ENCODE measurements at regions not wholly inside any gene's neighbourhood (a gene's known extent, or its start where the extent isn't known, plus 50 kb on each side); places are given as distances from the start of the nearest gene placed in this dataset.
A peak's percentile ranks its signal among the peaks of the same experiment; 100 is the strongest.

DNA sequence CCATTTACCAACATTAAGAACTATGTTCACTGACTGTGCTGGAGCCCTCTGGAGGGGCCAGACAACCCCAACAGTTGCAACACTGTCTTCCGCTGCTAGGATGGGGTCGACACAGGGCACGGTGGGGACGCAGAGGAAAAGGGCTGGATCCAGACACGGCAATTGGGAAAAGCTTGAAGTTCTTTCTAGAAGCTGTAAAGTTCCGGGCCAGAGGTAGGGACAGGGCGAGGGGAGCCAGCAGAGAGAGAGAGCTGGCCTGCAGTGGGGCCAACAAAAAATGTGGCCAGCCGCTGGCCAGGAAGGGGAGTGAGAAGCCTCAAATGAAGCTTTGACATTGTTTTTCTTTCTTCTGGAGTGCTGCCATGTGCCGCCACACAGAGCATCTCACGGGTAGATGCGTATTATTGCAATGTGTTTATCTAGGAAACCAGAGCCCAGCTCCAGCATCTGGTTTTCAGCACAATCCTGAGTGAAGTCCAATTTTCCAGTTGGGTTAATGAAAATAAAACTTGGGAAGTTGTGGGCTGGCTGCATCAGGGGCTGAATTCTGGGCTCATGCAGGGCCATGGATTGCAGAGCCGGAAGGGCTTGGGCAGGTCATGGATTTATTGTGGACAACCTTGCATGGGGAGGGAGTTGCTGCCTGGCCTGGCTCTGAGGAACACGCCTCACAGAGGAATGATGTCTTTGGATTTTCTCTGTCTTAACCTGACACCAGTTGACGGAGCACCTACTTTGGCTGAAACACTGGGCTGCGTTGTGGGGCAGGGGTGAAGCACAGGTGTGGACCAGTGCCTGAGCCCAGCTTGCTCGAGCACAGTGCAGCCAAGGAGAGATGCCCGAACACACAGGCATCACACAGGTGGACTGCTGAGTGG lies 67.6 kb upstream of the AMPD3 start:
- DNase-seq, result no peak

- DNase-seq, result no peak
These were observed 67.0 kb upstream of the AMPD3 start for GRCh38 chr11:10388101-10388500.

GRCh38 chr11:10388574-10388973 lies 66.5 kb upstream of the AMPD3 start:
- DNase-seq, result no peak

- DNase-seq, result no peak
These were observed 64.7 kb upstream of the AMPD3 start for GRCh38 chr11:10390375-10390774.

- no peak for DNase-seq
These were observed 62.7 kb upstream of the AMPD3 start for GRCh38 chr11:10392095-10393079.

GRCh38 chr11:10394229-10395101 lies 60.6 kb upstream of the AMPD3 start:
- DNase-seq, result peak; percentile 14

DNA sequence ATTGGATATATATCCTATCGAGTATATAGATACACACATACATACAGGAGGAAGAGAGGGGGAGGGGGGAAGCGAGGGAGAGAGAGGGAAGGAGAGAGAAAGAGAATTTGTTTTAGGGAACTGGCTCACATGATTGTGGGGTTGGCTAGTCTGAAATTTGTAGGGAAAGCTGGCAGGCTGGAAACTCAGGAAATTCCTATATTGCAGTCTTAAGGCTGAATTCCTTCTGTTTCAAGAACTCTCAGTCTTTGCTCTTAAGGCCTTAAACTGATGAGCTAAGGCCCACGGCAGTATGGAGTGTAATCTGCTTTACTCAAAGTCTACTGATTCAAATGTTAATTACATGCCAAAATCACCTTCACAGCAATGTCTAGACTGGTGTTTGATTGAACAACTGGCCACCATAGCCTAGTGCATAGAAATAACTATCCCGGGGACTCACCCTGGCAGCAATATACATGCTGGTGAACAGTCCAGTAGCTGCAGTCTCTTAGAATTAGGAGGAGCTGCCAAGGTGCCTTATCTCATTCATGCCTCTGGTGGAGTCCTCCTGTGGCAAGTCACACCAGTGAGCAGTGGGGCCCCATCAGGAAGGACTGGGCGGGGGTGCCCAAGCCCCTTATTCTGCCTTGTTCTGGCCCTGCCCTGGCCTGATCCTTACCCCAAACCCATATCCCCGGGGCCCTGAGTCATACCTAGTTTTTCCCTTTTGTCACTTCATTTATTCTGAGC lies 59.7 kb upstream of the AMPD3 start:
- no peak for DNase-seq

DNA sequence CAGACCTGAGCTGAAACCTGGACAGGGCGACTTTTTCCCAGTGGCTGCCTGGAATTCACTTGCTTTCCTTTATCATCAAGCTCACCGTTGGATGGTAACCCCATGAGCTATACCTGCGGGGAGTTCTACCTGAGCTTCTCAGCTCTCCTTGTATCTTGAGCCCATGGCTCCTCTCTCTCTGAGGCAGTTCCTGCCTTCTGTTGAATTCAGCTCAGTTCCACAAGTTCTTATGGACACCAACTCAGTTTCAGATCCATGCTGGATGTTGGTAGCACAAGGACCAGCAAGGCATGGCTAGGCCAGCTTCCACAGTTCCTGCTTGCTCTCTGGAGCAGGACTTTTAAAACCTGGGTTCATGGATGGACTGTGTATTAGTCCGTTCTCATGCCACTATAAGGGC lies 58.3 kb upstream of the AMPD3 start:
- no peak for DNase-seq

DNA sequence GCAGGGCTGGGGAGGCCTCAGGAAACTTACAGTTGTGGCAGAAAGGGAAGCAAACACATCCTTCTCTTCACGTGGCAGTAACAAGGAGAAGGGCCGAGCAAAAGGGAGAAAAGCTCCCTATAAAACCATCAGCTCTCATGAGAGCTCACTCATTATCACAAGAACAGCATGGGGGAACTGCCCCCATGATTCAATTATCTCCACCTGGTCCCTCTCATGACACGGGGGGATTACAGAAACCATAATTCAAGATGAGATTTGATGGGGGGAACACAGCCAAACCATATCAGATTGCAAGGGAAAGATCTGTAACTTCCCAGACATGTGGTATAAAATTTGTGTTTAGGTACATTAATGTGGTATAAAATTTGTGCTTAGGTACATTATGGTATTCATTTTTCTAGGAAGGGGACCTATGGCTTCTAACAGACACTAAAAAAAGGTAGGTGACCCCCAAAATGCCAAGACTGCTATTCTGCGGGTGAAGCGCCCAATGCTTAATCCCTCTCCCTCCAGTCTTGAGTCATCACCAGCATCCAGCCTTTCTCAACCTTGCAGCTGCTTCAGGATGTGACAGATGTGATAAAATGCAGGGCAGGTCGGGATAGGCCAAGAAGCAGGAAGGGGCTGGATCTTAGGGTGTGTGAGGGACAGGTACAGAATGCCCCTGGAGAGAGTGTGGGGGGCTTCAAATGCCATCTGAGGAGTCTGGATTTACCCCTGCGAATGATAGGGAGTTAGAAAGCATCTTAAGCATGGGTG lies 57.7 kb upstream of the AMPD3 start:
- no peak for DNase-seq

DNA sequence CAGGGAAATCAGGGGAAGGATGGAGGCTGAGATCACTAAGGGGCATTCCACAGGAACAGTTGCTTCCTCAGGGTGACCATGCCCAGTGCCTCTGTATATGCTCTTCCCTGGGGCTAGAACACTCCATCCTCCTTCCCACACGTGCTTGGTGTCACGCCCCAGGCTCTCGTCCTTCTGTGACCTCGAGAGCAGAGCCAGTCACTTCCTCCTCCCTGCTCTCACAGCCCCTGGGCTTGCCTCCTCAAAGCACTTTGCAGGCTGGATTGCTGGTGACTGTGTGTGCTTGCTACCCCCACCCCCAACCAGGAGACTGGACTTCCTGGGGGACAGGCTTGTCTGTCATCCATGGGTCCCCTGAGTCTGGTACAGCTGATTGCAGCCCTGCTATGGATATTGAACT lies 56.5 kb upstream of the AMPD3 start:
- peak; percentile 14 for DNase-seq

DNA sequence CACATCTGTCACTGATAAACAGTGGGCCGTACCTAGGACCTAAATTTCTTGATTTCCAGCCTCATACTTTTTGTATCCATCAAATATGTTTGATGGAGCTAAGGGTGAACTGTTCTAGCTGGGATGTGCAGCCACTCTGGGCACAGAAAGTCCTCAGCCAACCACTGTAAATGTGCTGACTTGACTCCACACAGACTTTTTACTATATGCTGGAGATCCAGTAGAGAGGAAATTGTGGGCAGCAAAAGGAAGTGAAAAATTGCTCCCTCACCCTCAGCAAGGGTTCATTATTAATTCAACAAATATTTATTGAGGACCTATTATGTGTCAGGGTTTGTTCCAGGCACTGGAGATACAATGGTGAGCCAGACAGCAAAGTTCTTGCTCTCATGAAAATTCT lies 54.2 kb upstream of the AMPD3 start:
- no peak for DNase-seq

DNA sequence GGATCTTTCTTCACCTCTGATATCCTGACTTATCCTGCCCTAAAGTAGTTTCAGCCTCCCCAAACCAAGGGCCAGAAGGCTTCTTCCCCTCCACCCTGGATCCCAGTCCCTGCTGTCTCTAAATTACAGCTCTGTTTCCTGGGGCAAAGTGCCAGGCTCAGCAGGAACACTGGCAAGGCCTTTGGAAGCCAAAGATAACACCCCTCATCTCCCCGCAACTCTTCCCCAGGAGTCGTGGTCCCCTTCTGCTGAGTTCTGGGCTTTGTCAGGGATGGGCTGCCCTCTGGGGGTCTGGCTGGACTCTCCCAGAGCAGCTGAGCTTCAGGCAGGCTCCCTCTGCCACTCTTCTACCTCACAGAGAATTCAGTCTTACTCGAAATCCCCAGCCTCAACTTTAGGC lies 53.8 kb upstream of the AMPD3 start:
- no peak for DNase-seq

GRCh38 chr11:10401696-10402392 lies 53.2 kb upstream of the AMPD3 start:
- no peak for DNase-seq
